ENCODE measurements at regions not wholly inside any gene's neighbourhood (a gene's known extent, or its start where the extent isn't known, plus 50 kb on each side); places are given as distances from the start of the nearest gene placed in this dataset.

DNA sequence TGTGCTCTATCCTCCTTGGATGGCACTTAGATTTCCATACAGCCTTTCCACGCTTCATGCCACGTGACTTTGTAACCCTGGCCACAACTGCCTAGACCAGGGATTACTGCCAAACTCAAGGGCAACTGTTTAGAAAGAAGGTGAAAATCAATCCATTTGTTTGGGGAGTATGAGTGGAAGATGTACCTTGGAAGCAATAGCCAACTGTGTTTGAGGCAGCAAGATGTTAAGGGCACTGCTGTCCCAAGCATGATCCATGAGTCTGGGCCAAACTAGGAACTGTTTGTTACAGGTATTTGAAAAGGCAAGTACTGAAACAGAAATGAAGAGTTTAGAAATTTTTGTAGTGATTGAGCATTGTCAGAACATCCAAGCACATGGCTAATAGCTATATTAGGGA lies 138.9 kb downstream of the CDC42EP3 start:
- H3K9me3 ChIP-seq (ENCODE audit: control insufficient read depth, low read length, poor library complexity, severe bottlenecking), result no peaks in the 10 kb centered on the region
- Mint-ChIP-seq H3K36me3 (ENCODE audit: low read depth) (no peaks in the 10 kb centered on the region), H3K4me3 (no peak overlapping the region), H3K27ac (no peak overlapping the region), H3K4me1 (peaks cover 3% of the 10 kb centered on the region), H3K27me3 (no peaks in the 10 kb centered on the region)
- DNase-seq (no peak), ATAC-seq (no peak)

DNA sequence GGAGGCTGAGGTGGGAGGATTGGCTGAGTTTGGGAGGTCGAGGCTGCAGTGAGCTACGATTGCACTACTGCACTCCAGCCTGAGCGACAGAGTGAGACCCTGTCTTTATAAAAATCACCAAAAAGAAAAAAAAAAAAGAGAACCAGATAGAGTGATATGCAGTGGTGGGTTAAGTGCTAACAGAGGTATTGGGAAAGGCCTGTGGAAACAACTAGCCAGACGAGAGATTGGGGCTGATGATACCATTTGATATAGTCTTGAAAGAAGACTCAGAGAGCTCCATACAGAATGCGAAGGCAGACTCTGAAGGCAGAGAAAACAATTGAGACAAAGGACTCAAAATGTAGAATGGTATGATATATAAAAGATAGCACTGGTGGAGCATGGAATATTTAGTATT lies 134.1 kb downstream of the CDC42EP3 start:
- Mint-ChIP-seq H3K4me1 (peaks cover 3% of the 10 kb centered on the region), H3K27me3 (no peaks in the 10 kb centered on the region), H3K36me3 (ENCODE audit: low read depth) (no peaks in the 10 kb centered on the region), H3K27ac (no peak overlapping the region), H3K4me3 (no peak overlapping the region)
- ATAC-seq (no peak), DNase-seq (no peak)
- no peaks in the 10 kb centered on the region for H3K9me3 ChIP-seq (ENCODE audit: control insufficient read depth, low read length, poor library complexity, severe bottlenecking)

DNA sequence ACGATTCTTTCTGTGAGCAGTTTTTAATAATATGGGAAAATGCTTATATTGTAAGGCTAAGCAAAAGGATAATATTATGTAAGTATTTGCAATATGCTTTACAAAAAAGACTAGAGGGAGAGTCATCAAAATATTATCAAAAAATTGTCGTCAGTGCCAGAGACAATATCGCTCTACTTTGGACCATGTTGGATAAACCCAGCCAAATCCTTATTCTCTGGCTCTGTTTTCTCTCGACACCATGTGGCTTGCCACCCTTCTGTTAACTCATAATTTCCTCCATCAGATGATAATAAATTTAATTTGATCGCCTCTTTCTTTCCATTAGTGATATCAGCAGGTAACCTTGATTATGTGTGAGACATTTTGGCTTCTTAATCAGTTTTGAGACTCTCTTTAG lies 129.9 kb downstream of the CDC42EP3 start:
- H3K27me3 Mint-ChIP-seq, result no peaks in the 10 kb centered on the region
- ATAC-seq, result no peak
- no peak overlapping the region for H3K4me3 Mint-ChIP-seq
- H3K27ac Mint-ChIP-seq, result no peak overlapping the region
- no peaks in the 10 kb centered on the region for H3K9me3 ChIP-seq (ENCODE audit: control insufficient read depth, low read length, poor library complexity, severe bottlenecking)
- no peak for DNase-seq
- no peaks in the 10 kb centered on the region for H3K36me3 Mint-ChIP-seq (ENCODE audit: low read depth)
- H3K4me1 Mint-ChIP-seq, result no peaks in the 10 kb centered on the region

DNA sequence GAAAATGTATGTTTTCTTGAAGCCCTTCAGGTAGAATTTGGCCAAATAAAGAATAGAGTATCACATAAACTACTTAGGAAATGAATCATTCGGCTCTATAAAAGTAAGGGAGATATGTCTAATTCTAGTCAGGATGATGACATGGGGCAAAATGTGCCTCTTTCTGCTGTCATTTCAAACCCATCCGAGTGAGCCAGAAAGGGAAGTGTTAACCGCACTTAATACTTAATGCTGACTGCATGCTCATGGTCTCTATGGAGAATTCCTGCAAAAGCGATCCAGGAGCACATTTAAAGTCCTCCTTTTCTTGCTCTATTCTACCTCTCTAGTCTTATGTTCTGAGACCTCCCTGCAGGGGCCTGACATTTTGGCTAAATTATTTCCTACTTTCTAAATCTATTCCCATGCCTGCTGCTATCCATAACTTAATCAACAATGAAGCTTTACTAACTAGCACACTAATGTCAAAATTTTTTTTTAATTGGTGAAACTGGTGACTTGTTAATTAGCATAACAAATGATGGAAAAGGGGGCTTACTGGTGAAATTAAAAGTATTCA lies 127.4 kb downstream of the CDC42EP3 start:
- Mint-ChIP-seq H3K4me3 (no peak overlapping the region), H3K4me1 (peaks cover 3% of the 10 kb centered on the region), H3K27me3 (no peaks in the 10 kb centered on the region), H3K36me3 (ENCODE audit: low read depth) (peaks cover 4% of the 10 kb centered on the region), H3K27ac (no peak overlapping the region)
- no peak for DNase-seq
- ATAC-seq, result no peak
- H3K9me3 ChIP-seq (ENCODE audit: control insufficient read depth, low read length, poor library complexity, severe bottlenecking), result no peaks in the 10 kb centered on the region

DNA sequence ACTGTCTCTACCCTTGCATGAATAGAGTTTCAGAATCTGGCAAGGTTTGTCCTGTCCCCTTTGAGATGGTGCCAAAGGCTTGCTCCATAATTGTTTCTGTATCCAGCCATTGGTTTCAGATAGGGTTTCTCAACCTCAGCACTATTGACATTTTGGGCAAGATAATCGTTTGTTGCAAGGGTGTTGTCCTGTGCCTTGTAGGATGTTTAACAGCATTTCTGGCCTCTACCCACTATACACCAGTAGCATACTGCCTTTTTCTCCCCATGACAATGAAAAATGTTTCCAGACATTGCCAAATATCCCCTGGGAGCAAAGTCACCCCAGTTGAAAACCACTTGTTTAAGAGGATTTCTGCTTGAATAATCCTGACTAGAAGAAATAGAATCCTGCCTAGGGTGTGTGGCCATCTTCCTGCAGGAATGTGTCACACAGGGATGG lies 126.8 kb downstream of the CDC42EP3 start:
- Mint-ChIP-seq H3K27ac (no peak overlapping the region), H3K4me3 (no peak overlapping the region), H3K36me3 (ENCODE audit: low read depth) (peaks cover 4% of the 10 kb centered on the region), H3K27me3 (no peaks in the 10 kb centered on the region), H3K4me1 (peaks cover 3% of the 10 kb centered on the region)
- H3K9me3 ChIP-seq (ENCODE audit: control insufficient read depth, low read length, poor library complexity, severe bottlenecking), result no peaks in the 10 kb centered on the region
- ATAC-seq, result no peak
- no peak for DNase-seq

DNA sequence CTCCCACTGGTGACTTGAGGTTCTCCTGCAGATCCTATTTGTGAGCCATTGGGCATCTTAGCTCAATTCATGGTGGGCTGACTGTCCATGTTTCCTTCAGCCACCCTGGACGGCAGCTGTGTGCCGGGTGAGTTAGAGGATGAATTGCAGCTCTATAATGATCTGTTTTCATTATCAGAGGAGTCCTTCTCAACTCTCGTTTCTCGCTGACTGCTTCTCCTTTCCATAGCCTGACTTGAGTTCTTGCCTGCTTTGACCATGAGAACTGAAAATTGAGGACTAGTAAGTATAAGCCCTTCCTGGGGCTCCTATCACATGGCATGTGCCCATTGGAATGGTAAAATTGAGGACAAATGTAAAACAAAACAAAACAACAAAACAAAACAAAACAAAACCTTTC lies 121.8 kb downstream of the CDC42EP3 start:
- H3K27ac Mint-ChIP-seq, result no peak overlapping the region
- no peaks in the 10 kb centered on the region for H3K27me3 Mint-ChIP-seq
- H3K9me3 ChIP-seq (ENCODE audit: control insufficient read depth, low read length, poor library complexity, severe bottlenecking), result no peaks in the 10 kb centered on the region
- H3K4me3 Mint-ChIP-seq, result no peak overlapping the region
- peaks cover 8% of the 10 kb centered on the region for H3K4me1 Mint-ChIP-seq
- no peak for ATAC-seq
- H3K36me3 Mint-ChIP-seq (ENCODE audit: low read depth), result peaks cover 4% of the 10 kb centered on the region
- no peak for DNase-seq

DNA sequence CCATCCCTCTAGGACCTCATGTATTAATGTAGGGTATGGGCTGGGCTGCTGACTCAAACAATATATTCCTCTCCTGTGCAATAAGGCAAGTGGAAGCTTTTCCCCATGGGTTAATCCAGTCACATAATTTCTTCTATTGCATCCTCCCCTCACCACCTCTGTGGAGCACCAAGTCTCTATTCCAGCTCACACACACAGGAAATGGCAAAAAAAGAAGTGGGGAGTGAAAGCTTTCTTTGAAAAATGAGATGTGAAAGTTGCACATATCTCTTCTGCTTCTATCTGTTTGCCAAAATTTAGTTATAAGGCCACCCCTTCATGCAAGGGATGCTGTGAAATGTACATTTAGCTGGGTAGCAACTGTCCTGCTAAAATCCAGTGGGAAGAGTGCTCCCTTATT lies 121.3 kb downstream of the CDC42EP3 start:
- Mint-ChIP-seq H3K4me1 (peaks cover 8% of the 10 kb centered on the region), H3K27me3 (no peaks in the 10 kb centered on the region), H3K4me3 (no peak overlapping the region), H3K36me3 (ENCODE audit: low read depth) (peaks cover 4% of the 10 kb centered on the region), H3K27ac (no peak overlapping the region)
- no peak for ATAC-seq
- no peak for DNase-seq
- no peaks in the 10 kb centered on the region for H3K9me3 ChIP-seq (ENCODE audit: control insufficient read depth, low read length, poor library complexity, severe bottlenecking)

DNA sequence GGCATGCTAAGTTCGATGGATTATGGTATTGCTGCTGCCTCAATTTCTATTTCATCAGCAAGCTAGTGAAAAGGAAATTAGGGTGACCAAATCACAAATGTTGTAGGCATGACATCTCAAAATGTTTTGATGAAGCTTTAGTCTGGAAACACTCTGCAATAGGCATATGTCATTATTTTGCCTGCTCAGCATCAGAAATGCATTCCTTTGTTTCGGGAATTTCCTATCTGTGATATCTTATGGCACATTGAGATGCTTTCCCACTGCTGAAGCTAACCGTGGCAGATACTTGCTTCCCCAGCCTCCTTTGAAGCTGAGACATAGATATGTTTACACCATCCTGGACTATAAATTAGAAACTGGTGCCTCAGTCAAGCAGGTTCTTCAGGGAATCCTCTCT lies 119.7 kb downstream of the CDC42EP3 start:
- peaks cover 8% of the 10 kb centered on the region for H3K4me1 Mint-ChIP-seq
- H3K36me3 Mint-ChIP-seq (ENCODE audit: low read depth), result peaks cover 4% of the 10 kb centered on the region
- DNase-seq, result no peak
- no peaks in the 10 kb centered on the region for H3K27me3 Mint-ChIP-seq
- H3K4me3 Mint-ChIP-seq, result no peak overlapping the region
- no peak for ATAC-seq
- H3K9me3 ChIP-seq (ENCODE audit: control insufficient read depth, low read length, poor library complexity, severe bottlenecking), result no peaks in the 10 kb centered on the region
- peak overlapping the region; percentile 5 for H3K27ac Mint-ChIP-seq

DNA sequence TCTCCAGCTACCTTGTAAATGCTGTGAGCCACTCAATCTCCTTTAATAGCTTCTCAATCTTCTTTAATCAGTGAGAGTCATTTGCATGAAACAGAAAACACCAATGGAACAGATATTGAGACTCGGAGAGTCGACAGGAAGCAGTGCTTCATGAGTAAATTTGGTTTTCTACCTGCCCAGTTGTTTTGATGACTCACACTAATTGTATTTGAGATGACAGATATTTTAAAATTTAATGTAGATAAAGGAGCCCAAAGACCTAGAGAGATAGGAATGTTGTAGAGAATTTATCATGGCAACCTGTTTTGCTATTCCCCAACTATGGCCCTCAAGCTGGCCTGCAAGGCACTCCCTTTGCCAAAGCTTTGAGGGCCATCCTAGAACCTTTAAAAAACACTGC lies 119.1 kb downstream of the CDC42EP3 start:
- no peak for ATAC-seq
- no peaks in the 10 kb centered on the region for H3K9me3 ChIP-seq (ENCODE audit: control insufficient read depth, low read length, poor library complexity, severe bottlenecking)
- no peak for DNase-seq
- Mint-ChIP-seq H3K36me3 (ENCODE audit: low read depth) (peaks cover 4% of the 10 kb centered on the region), H3K4me3 (no peak overlapping the region), H3K27ac (peak overlapping the region; percentile 5), H3K4me1 (peaks cover 8% of the 10 kb centered on the region), H3K27me3 (no peaks in the 10 kb centered on the region)

DNA sequence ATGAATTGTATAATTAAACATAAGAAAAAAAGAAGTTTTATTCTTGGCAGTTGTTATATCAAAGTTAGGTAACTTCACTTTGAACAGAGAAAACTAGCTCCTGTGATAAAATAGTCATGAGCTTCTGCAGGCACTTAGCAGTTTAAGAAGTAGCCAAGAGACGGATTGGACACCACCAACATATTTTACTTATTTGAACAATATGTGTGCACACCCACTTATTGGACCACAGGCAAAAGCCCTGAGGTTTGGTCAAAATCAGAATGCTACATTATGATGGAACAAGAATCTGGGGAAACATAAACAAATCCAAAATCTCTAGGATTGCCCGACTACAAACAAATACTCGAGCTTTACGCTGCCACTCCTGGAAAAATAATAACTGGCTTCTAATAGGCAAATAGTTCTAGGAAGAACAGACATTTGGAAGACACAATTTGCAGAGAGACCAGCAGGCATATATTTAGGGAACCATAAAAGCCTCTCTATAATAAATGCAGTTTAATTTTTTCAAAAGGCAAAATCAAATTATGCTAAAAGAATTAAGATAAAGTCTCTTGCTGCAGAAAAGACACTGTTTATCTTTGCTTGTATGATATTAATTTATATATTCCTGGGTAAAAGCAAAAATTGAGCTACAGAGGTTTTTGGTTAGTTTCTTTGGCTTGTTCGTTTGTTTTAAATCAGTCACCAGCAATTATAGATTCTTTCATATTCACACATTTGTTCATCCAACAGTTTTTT lies 117.9 kb downstream of the CDC42EP3 start:
- no peak for DNase-seq
- no peak for ATAC-seq
- H3K9me3 ChIP-seq (ENCODE audit: control insufficient read depth, low read length, poor library complexity, severe bottlenecking), result no peaks in the 10 kb centered on the region
- H3K4me3 Mint-ChIP-seq, result no peak overlapping the region
- H3K4me1 Mint-ChIP-seq, result peaks cover 9% of the 10 kb centered on the region
- H3K27ac Mint-ChIP-seq, result no peak overlapping the region
- H3K27me3 Mint-ChIP-seq, result no peaks in the 10 kb centered on the region
- H3K36me3 Mint-ChIP-seq (ENCODE audit: low read depth), result no peaks in the 10 kb centered on the region

DNA sequence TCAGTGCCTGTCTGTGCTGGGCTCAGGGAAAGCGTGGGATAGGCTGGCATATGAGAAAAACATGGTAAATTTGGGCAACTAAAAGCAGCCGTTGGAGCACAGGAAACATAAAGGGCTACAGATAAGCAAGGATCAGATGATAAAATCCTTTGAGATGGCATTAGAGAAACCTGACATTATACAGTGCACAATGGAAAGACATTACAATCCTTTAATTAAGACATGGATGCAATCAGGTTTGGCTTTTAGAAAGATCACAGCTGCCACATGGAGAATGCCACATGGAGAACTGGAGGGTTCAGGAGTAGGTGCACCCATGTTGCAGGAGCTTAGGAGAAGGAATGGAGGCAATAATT lies 117.3 kb downstream of the CDC42EP3 start:
- DNase-seq, result no peak
- no peak overlapping the region for H3K4me3 Mint-ChIP-seq

DNA sequence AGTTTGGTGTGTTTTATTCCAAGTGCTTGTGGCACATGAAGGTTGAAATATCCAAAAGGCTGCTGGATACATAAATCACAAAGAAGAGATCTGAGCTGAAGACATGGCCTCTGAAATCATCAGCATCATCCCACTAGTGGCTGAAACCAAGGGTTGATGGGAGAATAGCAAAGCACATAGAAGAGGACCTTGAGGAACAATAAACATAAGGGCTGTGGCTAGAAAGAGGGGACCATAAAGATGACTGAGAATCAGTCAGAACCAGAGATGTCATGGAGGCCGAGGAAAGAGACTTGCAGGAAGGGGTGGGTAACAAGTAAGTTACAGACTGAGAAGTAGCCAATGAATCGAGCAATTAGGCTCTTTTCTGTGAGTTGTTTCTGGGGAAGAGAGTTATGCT lies 116.8 kb downstream of the CDC42EP3 start:
- ATAC-seq (no peak), DNase-seq (no peak)
- Mint-ChIP-seq H3K4me1 (peaks cover 8% of the 10 kb centered on the region), H3K36me3 (ENCODE audit: low read depth) (no peaks in the 10 kb centered on the region), H3K27ac (no peak overlapping the region), H3K4me3 (no peak overlapping the region), H3K27me3 (no peaks in the 10 kb centered on the region)
- no peaks in the 10 kb centered on the region for H3K9me3 ChIP-seq (ENCODE audit: control insufficient read depth, low read length, poor library complexity, severe bottlenecking)

More for the DNA sequence above, 117.3 kb downstream of the CDC42EP3 start:
- no peak overlapping the region for H3K27ac Mint-ChIP-seq
- peaks cover 8% of the 10 kb centered on the region for H3K4me1 Mint-ChIP-seq
- no peaks in the 10 kb centered on the region for H3K27me3 Mint-ChIP-seq
- H3K9me3 ChIP-seq (ENCODE audit: control insufficient read depth, low read length, poor library complexity, severe bottlenecking), result no peaks in the 10 kb centered on the region
- H3K36me3 Mint-ChIP-seq (ENCODE audit: low read depth), result no peaks in the 10 kb centered on the region
- no peak for ATAC-seq

DNA sequence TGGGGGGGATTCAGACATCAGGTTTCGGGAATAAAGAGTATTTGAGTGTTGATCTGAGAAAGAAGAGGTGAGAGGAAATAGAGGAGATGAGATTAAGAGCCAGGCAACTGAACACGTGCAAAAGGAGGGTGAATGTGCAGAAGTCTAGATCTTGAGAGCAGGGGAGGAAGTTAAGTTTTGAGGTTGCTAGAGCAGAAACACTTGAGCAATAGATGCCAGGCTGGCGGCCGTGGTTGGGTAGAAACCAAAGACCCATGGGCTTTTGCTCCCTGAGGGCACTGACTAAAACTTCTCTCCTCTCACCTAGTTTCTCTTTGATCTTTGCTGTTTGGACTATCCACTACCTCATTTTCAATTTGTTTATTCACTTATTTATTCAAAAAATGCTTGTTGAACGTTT lies 116.0 kb downstream of the CDC42EP3 start:
- H3K4me1 Mint-ChIP-seq, result peaks cover 8% of the 10 kb centered on the region
- H3K9me3 ChIP-seq (ENCODE audit: control insufficient read depth, low read length, poor library complexity, severe bottlenecking), result no peaks in the 10 kb centered on the region
- ATAC-seq, result peak; percentile 71
- no peak overlapping the region for H3K4me3 Mint-ChIP-seq
- no peak overlapping the region for H3K27ac Mint-ChIP-seq
- H3K36me3 Mint-ChIP-seq (ENCODE audit: low read depth), result no peaks in the 10 kb centered on the region
- no peak for DNase-seq
- H3K27me3 Mint-ChIP-seq, result no peaks in the 10 kb centered on the region

DNA sequence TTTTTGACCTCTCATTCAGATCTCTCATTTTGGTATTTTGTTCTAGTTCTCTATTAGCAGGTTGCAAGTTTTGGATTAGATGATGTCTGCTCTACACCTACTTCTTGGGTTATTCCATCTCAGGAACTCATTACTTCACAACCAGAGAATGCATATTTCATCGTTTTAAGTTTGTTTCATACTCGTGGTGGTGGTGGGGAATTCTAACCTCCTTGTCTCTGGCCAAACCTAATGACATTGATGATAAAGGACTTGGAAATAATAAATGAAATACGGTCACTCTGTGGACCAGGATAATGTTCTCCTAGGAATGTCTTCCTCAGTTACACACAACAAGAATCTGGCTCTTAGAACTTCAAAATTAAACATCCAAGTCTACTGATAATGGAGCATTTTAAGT lies 115.2 kb downstream of the CDC42EP3 start:
- DNase-seq (no peak), ATAC-seq (no peak)
- Mint-ChIP-seq H3K27me3 (no peaks in the 10 kb centered on the region), H3K36me3 (ENCODE audit: low read depth) (no peaks in the 10 kb centered on the region), H3K27ac (no peak overlapping the region), H3K4me1 (peaks cover 8% of the 10 kb centered on the region), H3K4me3 (no peak overlapping the region)
- no peaks in the 10 kb centered on the region for H3K9me3 ChIP-seq (ENCODE audit: control insufficient read depth, low read length, poor library complexity, severe bottlenecking)
